COLO668 (cell line): ENCODE measurements at regions not wholly inside any gene's neighbourhood (a gene's known extent, or its start where the extent isn't known, plus 50 kb on each side); places are given as distances from the start of the nearest gene placed in this dataset.

ENCODE experiments used
- DNase-seq: peaks from one replicate; lab custom pipeline; 2025; ENCODE audit not compliant: unreplicated experiment; lab: John Stamatoyannopoulos, UW

DNA sequence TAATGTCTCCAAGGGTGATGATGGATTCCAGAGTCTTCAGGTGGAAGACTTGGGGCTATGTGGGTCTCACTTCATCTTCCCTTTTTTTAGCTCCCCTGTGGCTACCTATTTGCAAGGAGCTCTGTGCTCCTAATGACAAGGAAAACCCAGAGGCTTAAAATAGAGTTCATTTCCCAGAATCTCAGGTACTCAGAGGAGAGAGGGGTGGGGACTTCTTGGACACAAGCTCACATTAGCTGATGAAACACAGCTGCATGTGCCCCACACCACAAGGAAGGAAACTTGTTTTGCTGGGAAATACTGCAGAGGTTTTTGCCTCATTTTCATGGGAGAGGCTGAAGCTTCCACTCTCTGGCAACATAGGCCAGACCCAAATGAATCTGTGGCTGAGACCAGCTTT, 138.6 kb upstream of the SLC1A4 start:
- no peak for DNase-seq

DNA sequence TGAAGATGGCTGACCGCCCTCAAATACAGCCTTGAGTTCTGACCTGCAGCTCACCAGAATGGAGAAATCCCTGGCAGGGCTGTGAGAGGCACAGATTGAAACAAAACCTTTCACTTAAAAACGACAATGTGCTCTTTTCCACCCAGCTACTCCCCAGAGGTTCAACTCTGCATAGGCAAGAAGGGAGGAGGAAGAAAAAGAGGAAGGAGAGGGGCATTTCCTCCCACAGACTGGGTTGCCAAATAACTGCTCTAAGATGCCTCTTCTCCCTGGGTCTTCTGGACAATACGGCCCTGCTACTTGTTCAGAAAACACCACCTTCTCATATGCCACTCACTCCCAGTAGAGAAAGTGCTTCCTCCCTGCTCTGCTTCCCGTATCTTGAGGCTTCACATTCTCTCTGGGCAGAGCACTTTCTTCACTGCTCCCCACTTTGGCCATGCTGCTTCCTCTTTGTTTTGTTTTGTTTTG, 136.4 kb upstream of the SLC1A4 start:
- DNase-seq = no peak

DNA sequence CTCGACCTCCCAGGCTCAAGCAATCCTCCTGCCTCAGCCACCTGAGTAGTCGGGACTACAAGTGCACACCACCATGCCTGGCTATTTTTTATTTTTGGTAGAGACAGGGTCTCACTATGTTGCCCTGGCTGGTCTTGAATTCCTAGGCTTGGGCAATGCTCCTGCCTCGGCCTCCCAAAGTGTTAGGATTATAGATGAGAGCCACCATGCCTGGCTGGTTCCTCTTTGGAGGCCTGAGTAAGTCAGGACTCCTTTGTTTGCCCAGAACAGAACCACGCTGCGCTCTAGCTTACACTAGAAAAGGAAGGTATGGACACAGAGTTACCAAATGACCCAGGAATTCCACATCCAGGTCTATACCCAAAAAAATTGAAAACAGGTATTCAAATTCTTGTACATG, 135.9 kb upstream of the SLC1A4 start:
- no peak for DNase-seq

DNA sequence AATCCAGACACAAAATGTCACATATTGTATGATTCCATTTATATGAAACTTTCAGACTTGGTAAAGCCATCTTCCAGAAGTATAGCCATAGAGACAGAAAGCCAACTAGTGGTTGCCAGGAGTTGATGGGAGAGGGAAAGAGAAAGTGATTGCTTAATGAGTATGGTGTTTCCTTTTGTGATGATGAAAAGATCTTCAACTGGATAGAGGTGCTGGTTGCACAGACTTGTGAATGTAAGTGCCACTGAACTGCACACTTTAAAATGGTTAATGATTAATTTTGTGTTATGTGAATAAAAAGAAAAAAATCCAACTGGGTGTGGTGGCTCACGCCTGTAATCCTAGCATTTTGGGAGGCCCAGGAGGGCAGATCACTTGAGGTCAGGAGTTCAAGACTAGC, 135.3 kb upstream of the SLC1A4 start:
- no peak for DNase-seq

DNA sequence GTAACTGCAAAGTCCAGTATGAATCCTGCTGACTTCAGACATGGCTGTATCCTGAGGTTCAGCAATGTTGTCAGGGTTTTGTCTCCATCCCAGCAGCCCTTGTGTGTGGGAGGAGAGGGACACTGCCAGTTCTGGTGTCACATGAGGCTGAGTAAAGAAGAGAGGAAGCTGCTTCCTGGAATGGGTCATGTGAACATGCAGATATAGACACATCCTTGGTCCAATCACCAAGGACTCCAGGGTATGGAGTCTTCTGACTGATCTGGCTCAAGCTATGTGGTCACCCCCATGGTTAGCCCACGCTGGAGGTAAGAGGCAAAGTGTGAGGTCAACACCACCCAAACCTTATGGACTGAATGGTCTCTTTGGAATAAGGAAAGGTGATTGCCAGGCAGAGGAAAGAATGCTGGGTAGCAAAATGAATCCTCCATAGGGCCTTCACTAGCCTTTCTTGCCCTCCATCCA, 134.4 kb upstream of the SLC1A4 start:
- no peak for DNase-seq

DNA sequence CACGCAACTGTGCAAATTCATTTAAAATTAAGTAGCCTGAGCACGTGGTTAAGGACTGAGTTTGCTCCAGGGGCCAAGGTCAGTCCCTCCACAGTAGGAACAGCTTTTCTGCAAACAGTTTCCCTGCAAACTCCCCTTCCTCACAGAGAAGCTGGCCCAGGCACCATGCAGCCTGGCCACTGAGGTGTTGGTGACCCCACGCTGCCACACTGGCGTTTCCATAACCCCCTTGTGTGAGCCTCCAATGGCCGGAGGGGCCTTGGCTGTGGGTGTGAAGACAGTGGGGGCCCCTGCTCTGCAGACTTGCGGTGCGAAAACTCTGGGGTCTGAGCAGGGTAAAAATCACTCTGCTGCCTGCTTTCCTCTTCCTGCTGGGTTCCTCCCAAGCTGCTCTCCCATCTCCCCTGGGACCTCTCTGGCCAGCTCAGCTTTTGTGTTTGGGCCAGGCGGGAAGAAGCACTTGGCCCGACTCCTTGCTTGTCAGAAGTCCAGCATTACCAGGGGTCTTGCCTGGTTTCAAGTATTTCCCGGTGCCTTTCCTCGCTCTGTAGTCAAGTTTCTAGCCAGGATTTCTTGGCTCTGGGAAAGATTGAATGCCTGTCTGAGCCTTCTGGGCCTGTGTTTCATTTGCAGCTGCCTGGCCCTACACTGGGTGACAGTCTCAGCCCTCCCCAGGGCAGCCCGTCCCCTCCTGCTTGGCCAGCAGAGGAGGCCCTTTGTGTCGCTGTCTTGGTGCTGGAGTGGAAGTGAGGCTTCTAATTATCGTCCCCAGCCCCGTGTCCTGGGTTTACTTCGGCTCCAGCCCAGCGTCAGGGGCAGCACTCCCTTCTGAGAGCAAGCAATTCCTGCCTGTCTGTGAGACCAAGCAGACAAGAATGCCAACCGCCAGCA, 131.4 kb upstream of the SLC1A4 start:
- DNase-seq = no peak

DNA sequence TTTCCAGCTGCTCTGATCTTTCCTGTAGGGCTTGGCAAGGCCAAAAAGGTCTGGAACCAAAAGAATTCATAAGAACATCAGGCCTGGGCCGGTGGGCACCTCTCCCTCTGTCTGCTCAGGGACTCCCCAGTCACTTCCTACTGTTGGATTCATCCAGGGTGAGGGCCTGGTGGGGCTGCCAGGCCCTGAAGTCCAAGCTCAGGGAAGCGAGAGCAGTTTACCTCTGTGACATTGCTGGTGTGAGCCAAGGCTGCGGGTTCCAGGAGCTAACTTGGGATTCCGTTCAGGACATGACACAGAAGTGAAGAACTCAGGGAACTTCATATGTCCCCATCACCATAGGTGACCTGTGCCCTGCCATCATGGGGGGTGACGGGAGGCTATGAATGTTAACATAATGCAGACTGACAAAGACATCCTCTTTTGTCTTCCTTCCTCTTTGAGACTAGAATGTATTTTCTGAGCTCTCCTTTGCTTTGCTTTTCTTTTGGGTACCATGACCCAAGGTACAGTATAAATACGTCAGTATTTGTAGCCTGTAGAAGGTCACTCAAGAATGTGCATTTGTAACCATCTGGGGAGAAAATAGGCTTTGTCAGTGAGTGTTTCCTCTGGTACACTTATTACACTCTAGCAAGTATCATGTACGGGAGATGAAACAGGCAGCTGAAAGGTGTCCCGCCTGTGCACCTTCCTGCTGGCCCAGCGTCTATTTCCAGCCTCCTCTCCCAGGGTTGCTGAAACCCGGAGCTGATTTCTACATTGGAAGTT, 130.5 kb upstream of the SLC1A4 start:
- no peak for DNase-seq

DNA sequence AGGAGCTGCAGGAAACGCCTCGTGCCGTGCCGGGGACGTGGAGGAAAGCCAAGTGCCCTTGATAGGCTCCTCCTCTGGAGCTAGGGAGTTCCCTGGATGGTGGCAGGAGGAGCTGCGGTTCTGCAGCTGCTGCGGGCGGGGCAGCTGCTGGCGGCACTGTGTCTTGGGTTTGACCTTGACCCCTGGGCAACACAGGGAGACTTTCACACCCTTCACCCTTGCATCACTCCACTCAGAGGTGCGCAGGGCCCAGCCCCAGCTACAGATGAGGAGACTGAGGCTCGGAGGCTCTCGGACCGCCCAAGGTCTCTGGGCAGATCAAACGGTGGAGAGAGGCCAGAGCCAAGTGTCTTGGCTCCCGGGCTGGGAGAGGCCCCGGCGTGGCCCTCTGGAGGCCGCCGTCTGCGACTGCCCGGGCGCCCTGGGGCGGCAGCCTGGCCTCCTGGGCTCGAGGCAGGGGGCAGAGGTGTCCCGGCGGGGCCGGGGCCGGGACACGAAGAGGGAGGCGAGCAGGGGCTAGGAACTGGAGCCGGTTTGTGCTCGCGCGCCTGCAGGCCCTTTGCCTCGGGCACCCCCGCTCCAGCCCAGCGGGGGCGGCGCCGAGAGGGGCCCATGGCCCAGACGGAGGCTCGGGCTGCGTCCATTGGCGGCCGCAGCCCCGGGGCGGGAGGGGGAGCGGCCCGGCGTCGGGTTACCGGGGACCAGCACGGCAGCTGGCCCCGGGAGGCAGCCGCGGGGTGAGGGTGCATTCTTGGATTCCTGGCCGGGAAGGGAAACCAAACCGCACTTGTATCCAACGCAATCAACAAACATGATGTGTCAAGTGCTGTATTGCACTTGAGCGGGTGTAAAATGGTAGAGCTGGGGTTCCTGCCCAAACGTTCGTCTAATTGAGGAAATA, 129.6 kb upstream of the SLC1A4 start:
- DNase-seq = peak; percentile 92

DNA sequence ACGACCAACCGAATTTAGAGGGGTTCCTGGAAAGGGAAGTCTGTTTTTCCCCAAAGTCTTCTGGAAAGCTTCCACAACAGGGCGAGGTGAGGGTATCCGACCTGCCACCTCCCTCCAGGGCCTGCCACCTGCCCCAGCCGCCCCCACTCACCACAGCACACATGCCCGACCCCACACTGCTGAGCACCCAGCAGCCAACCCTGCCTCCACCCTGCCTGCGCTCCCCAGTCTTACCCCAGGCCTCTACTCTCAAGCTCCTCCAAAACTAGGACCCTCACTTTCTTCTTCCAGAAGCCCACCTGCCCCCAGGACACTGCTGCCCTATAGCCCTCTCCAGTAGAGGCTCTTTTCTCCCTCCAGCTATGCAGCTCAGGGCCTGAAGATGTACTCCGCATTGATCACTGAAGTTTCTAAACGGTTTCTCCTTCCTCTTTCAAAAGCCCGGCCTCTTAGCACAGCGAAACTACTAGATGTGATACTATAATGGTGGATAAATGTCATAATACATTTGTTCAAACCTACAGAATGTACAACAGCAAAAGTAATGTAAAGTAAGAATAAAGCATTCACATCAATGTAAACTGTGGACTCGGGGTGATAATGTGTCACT, 128.8 kb upstream of the SLC1A4 start:
- peak; percentile 39 for DNase-seq

DNA sequence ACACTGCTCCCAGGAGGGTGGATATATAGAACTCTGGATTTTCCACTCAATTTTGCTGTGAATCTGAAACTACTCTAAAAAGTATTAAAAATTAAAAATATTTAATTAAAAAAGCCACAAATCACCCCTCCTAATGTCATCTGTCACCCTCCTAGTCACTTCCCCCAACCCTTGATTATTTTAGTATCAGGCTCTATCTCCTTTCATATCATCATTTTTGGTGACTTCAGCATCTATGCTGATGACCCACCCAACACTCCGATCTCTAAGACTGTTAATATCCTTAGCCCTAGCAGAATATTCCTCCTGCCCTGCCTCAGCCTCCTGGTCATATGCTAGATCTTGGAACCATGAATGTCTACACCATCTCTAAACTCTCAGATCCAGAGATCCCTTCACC, 128.3 kb upstream of the SLC1A4 start:
- no peak for DNase-seq

DNA sequence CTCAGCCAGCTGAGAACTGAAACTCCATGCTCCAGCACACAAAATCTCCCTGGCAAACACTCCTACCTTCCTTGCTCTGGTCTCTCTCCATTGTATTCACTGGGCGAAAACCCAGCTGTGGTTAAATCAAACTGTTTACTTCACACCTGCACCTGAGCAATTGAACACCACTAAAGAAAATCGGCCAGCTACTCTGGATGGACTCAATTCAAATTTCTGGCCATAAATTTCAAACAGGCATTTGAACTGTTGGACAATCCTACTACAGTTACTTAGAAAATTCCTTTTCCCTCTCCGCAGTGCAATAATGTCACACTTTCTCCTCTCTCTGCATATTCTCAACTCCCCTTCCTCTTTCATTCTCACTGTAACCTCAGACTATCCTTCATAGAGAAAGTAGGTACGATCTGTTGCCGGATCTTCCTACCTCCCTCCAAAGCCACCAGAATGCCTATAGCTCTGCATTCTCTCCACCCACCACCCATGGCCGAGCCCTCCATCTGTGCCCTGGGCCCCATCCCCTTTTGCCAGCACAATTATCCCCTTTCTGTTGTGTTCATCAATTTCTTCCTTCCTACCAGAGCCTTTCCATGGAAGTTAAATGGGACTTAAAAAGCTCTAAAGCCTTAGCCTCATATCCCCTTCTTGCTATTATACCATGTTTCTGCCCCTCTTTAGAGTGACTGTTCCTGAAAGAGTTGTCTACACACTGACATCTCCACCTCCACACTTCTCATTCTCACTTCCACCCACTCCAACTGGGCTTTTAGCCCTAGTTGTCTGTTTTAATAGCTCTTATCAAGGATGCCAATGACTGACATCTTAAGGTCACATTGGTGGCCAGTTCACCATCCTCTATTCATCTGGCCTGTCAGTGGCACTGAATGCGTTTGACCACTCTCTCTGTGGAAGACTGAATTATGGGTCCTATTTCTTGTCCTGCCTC, 127.5 kb upstream of the SLC1A4 start:
- peak; percentile 30 for DNase-seq

DNA sequence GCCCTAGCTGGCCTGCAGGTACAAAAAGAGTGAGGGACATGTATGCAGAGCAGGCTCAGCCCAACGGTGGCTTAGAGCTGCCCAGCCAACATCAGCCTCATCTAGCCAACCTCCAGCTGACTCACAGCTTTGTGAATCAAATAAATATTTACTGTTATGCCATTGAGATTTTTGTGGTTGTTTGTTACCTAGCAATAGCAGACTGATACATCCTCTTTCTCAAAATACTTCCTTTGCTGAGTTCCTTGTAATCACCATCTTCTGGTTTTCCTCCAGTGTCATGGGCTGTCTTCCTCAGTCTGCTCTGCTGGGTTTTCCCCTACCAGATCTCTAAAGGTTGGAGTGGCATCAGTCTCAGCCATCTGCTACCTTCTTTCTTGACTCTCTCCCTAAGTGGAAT, 126.6 kb upstream of the SLC1A4 start:
- no peak for DNase-seq

DNA sequence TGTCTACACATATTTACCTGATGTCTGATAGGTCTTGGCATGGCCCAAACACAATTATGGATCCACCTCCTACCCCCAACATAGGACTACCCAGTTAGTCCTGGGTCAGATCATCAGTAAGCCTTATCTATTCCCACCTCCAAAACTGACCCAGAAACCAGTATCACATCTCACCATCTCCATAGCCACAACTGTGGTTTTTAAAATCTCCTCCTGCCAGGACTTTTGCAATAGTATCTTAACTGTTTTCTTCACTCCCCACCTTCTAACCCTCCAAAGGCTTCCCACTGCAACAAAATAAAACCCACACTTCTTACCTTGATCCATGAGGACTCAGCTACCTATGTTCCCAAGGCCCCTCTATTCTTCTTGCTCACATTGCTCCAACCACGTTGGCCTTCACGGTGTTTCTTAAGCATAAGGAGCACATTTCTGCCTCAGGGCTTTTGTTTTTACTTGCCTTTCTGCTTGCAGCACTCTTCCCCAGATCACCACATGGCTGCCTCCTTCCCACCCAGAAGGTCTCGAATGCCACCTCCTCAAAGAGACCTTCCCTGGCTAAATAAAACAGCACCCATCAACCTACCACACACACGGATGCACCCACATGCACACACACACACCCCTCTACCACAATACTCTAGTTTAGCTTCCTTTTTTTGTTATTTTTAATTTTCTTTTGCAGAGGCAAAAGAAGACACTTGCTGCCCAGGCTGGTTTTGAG, 125.9 kb upstream of the SLC1A4 start:
- no peak for DNase-seq

DNA sequence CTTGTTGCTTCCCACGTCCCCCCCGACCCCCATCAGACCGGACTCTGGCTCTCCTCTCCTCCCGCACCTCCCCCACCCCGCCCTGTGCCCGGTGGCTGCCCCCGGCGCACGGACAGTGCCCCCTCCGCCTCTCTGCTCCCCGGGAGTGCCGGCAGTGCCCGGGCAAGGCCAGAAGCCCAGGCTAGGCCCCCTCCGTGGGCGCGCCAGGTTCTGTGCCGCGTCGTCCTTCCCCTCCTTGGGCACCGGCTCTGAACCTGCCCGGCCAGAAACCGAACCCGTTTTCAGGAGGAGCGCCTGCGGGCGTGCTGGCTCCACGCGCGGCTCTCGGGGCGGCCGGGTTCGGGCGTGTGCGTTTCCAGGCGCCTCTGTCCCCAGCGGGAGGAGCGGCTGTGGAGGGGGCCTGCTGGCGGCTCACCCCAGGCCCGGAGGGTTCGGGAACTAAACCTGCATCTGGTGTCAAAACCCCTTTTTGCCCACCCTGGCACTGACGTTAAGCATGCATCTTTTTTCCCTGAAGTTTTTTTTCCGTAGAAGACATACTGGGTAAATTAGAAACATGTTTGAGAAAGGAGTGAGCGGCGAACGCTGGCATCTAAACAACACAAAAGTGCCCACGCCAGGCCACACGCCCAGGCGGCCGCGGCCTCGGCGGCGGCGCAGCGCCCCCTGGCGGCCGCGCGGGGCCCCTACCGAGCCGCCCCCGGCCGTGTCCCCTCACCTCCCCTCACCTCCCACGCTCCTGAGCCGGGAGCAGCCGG, 123.9 kb upstream of the SLC1A4 start:
- peak; percentile 76 for DNase-seq

DNA sequence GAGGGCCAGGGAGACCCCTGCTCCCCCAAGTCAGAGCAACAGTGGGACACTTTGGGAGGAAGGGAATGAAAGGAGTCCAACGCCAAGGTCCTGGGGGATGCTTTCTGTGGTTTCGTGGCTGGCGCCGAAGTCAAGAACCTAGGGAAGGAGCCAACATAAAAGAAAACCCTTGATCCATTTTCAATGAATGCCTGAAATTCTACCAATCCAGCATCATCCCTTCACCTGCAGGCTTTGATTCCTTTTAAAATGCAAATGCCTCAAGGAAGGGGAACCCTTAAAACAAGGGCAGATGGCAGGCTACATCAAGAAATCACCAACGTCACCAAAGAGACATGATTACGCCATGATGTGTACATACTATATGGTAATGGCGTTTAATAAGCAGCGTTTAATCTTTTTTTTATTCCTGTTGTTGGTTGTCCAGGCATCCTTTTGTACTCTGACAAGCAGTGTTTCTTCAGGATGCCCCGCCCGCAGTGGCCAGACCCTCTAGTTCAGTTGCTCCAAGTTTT, 123.3 kb upstream of the SLC1A4 start:
- DNase-seq = no peak

DNA sequence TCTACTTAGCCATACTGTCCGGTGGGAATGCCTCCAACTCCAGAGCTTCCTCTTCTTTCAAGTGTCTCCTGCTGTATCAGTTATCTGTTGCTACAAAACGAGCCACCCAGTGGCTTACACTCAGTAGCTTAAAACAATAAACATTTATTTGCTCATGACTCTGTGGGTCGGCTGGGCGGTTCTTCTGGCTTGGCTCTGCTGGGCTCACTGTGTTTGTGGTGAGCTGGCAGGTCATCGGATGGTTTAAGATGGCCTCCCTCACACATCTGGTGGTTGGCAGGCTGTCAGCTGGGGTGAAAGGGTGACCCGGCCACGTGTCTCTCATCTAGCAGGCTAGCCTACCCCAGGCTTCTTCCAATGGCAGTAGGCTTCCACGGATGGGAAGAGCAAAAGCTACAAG, 122.4 kb upstream of the SLC1A4 start:
- DNase-seq = no peak

DNA sequence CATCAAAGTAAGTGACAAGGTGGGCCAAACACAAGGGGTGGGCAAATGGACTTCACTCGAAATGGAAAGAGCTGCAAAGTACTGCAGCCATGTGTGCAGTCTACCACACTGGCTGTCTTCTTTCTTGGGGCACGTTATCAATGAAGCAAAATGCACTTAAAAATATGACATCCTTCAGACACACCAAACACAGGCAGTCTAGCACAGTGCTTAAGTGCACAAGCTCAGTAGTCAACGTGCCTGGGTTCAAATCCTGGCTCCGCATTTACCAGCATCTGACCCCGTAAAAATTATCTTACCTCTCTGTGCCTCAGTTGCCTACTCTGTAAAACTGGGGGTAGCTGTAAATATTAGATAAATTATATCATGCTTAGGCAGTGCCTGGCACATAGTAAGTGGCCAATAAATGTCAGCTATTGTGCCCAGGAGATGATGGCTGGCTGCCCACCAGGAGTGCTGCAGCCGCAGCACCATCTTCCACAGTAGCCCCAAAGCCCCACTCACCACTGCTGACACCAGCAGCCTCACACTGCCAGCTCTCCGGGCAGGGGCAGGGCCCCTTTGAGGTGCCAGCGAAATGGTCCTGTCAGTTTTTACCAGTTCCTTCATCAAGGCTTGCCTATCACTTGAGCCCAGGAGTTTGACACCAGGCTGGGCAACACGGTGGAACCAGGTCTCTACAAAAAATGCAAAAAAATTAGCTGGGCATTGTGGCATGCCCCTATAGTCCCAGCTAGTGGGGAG, 121.8 kb upstream of the SLC1A4 start:
- DNase-seq = no peak
